ENCODE measurements at regions not wholly inside any gene's neighbourhood (a gene's known extent, or its start where the extent isn't known, plus 50 kb on each side); places are given as distances from the start of the nearest gene placed in this dataset.
A peak's percentile ranks its signal among the peaks of the same experiment; 100 is the strongest.

GRCh38 chr12:91422811-91423692 lies 240.4 kb upstream of the DCN start:
- Histone ChIP-seq H3K36me3 (no peaks in the 10 kb centered on the region), H3K4me3 (no peak overlapping the region), H3K9me3 (no peaks in the 10 kb centered on the region), H3K27ac (peak overlapping the region; percentile 4 to 6), H3K4me1 (replicated peaks) (no peaks in the 10 kb centered on the region), H3K27me3 (replicated peaks; ENCODE audit: insufficient read depth) (no peaks in the 10 kb centered on the region)
- no peak for DNase-seq (ENCODE audit: low spot score)
- intact Hi-C loops (cut with DNase I): no loop called here
- TF ChIP-seq POLR2A (IDR thresholded peaks at IDR 0.05) (no peak), CTCF (IDR thresholded peaks at IDR 0.05) (no peak), POLR2AphosphoS5 (IDR thresholded peaks at IDR 0.05) (no peak)
- 26% methylated on average over 7 of the region's 7 CpGs for WGBS

- Histone ChIP-seq H3K36me3 (no peaks in the 10 kb centered on the region), H3K9me3 (no peaks in the 10 kb centered on the region), H3K4me3 (no peak overlapping the region), H3K27me3 (replicated peaks; ENCODE audit: insufficient read depth) (no peaks in the 10 kb centered on the region), H3K4me1 (replicated peaks) (no peaks in the 10 kb centered on the region), H3K27ac (no peak overlapping the region)
- no peak for TF ChIP-seq POLR2A (IDR thresholded peaks at IDR 0.05)
- TF ChIP-seq CTCF (IDR thresholded peaks at IDR 0.05): no peak
- TF ChIP-seq POLR2AphosphoS5 (IDR thresholded peaks at IDR 0.05): peak; percentile 12
- intact Hi-C loops (cut with DNase I): no loop called here
- WGBS: 13% methylated on average over 1 of the region's 1 CpG
- no peak for DNase-seq (ENCODE audit: low spot score)
Measured at GRCh38 chr12:91422127-91422526, 239.5 kb upstream of the DCN start.

GRCh38 chr12:91419809-91420208 lies 237.2 kb upstream of the DCN start:
- Histone ChIP-seq H3K27ac (no peak overlapping the region), H3K4me1 (replicated peaks) (no peaks in the 10 kb centered on the region), H3K27me3 (replicated peaks; ENCODE audit: insufficient read depth) (no peaks in the 10 kb centered on the region), H3K4me3 (no peak overlapping the region), H3K36me3 (no peaks in the 10 kb centered on the region), H3K9me3 (no peaks in the 10 kb centered on the region)
- intact Hi-C loops (cut with DNase I): no loop called here
- no peak for DNase-seq (ENCODE audit: low spot score)
- no peak for TF ChIP-seq POLR2AphosphoS5 (IDR thresholded peaks at IDR 0.05)
- no peak for TF ChIP-seq POLR2A (IDR thresholded peaks at IDR 0.05)
- TF ChIP-seq CTCF (IDR thresholded peaks at IDR 0.05): no peak

- no peak for TF ChIP-seq CTCF (IDR thresholded peaks at IDR 0.05)
- TF ChIP-seq POLR2AphosphoS5 (IDR thresholded peaks at IDR 0.05): no peak
- no peak for TF ChIP-seq POLR2A (IDR thresholded peaks at IDR 0.05)
- no peaks in the 10 kb centered on the region for H3K36me3 ChIP-seq
- no peak overlapping the region for H3K4me3 ChIP-seq
- no peak for DNase-seq (ENCODE audit: low spot score)
- no peak overlapping the region for H3K27ac ChIP-seq
- H3K27me3 ChIP-seq (replicated peaks; ENCODE audit: insufficient read depth): no peaks in the 10 kb centered on the region
- intact Hi-C loops (cut with DNase I): no loop called here
- WGBS: 82% methylated on average over 1 of the region's 1 CpG
- H3K4me1 ChIP-seq (replicated peaks): no peaks in the 10 kb centered on the region
- H3K9me3 ChIP-seq: no peaks in the 10 kb centered on the region
Measured at GRCh38 chr12:91418221-91419090, 235.8 kb upstream of the DCN start.
